SK-N-SH treated with all-trans-retinoic acid at 6 μM for 48 hours (cell line): ENCODE measurements at regions not wholly inside any gene's neighbourhood (a gene's known extent, or its start where the extent isn't known, plus 50 kb on each side); places are given as distances from the start of the nearest gene placed in this dataset.

Source experiments
- CSRNP3 ChIP-seq: fragments of 250-450 bp; sonication (Bioruptor Pico); IDR thresholded peaks from 2 replicates; pipeline ENCODE4 v1.5.1; 2021; ENCODE audit warnings: mild to moderate bottlenecking, moderate library complexity
- PATZ1 ChIP-seq: fragments of 250-450 bp; sonication (Bioruptor Pico); IDR thresholded peaks from 2 replicates; pipeline ENCODE4 v1.8.0; 2020; ENCODE audit warnings: mild to moderate bottlenecking, moderate library complexity, borderline replicate concordance
- PPARA ChIP-seq: fragments of 250-450 bp; sonication (Bioruptor Pico); IDR thresholded peaks from 2 replicates; pipeline ENCODE4 v1.5.0; 2020; ENCODE audit warnings: mild to moderate bottlenecking, borderline replicate concordance
- ZNF565 ChIP-seq: fragments of 450-650 bp; formaldehyde crosslinking; conservative IDR thresholded peaks from 2 replicates; pipeline ENCODE4 v1.5.0; 2020; ENCODE audit warnings: low read depth, mild to moderate bottlenecking, moderate library complexity

DNA sequence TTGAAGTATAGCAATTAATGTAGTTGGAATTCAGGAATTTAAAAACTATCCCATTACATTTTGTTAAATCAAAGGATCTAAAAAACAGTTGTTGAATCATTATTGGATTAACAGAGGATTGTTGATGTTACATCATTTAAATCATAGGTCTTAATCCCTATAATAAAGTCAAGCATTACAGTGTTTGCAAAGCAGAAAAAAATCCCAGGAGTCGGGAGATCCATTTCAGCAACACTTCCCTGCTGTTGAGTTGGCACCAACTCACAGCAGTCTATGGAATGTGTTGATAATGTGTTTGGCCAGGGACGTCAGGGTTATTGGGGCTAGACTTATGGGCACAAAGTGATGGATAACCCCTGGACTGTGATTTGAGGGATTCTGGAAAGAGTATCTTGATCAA lies 99.1 kb upstream of the TMTC1 start:
- TF ChIP-seq ZNF565 (CRISPR knock-in tag) (no peak), PPARA (CRISPR knock-in tag) (no peak), CSRNP3 (CRISPR knock-in tag) (no peak), PATZ1 (CRISPR knock-in tag) (no peak)
